ENCODE measurements at regions not wholly inside any gene's neighbourhood (a gene's known extent, or its start where the extent isn't known, plus 50 kb on each side); places are given as distances from the start of the nearest gene placed in this dataset.
"Not testable (repeated sequence)": the region's sequence is repeated elsewhere in the genome, so short reads cannot be mapped to it uniquely, and the experiment has no call there.

DNA sequence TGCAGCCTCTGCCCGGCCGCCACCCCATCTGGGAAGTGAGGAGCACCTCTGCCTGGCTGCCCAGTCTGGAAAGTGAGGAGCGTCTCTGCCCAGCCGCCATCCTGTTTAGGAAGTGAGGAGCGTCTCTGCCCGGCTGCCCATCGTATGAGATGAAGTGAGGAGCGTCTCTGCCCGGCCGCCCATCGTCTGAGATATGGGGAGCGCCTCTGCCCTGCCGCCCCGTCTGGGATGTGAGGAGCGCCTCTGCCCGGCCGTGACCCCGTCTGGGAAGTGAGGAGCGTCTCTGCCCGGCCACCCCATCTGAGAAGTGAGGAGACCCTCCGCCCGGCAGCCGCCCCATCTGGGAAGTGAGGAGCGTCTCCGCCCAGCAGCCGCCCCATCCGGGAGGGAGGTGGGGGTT is 1069.5 kb upstream of the EPHA6 start:
- not testable (repeated sequence) for H3K27ac ChIP-seq; DNase-seq (ENCODE audit: low read depth, low spot score)

DNA sequence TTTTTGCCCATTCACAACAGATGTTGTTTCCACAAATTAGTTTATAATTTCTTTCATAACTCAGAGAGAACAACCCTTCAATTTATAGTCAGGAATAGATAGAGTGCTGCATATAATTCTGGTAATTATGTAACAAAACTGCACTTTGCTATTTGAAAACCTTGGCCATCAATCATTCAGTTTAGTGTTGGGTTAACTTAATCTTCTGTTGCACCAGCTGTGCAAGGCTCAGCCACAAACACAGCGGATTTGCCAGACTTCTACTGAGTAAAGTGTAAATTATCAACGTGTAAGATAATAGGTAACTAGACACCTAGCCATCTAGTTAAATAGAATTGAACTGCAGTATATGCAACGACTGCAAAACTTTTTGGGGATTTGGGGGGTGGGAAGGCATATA is 1064.3 kb upstream of the EPHA6 start:
- no peak for DNase-seq (ENCODE audit: low read depth, low spot score)
- H3K27ac ChIP-seq: no peak overlapping the region

DNA sequence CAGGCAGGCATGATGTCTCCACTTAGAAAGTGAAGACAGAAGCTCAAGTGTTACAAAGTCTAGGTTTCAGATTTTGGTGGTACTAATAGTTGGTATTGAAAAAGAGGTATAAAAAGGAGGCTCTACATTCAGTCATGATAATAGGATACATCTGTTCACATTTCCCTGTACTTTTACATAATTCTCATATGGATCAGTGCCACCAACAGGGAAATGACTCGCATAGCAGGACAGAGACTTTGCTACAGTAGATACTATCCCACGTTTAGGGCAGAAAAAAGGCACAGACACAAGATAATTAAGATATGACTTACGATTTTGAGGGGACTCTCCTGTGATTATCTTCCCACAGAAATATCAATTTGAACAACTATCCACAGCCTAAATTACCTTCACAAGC is 1062.9 kb upstream of the EPHA6 start:
- H3K27ac ChIP-seq: no peak overlapping the region
- DNase-seq (ENCODE audit: low read depth, low spot score): no peak

DNA sequence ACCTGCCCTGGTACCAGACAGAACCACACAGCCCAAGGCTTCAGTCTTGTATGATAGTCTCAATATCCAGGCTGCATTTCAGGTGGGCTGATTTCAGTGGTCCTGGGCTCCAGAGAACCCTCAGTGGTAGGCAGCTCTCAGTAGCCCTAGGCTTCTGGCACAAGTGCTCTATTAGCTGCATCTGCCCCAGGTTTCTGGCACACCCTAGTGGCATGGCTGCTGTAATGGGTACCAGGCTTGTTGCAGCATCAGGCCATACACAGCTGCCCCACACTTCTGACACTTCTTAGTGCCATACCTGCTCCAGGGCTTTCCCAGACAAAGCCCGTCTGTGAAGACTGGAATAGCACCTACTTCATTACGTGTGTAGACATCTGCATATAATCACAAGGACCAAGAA is 1062.2 kb upstream of the EPHA6 start:
- H3K27ac ChIP-seq: no peak overlapping the region
- no peak for DNase-seq (ENCODE audit: low read depth, low spot score)

DNA sequence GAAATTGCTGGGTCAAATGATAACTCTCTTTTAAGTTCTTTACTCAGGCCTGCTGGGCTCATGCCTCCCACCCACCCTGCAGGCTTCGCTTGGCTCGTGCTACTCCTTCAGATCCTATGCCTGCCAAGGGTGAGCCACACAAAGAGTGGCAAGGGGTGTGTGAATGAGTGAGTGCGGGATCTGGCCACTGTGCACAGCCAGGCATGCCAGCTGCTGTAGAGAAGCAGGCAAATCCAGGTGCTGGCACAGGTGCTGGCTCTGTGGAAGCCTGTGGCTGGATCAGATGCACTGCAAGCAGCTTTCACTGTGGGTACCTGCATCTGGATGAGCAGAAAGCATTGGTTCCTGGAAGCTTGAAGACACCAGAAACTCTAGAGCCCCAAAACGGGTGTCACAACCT is 1055.7 kb upstream of the EPHA6 start:
- H3K27ac ChIP-seq: no peak overlapping the region
- DNase-seq (ENCODE audit: low read depth, low spot score): no peak

DNA sequence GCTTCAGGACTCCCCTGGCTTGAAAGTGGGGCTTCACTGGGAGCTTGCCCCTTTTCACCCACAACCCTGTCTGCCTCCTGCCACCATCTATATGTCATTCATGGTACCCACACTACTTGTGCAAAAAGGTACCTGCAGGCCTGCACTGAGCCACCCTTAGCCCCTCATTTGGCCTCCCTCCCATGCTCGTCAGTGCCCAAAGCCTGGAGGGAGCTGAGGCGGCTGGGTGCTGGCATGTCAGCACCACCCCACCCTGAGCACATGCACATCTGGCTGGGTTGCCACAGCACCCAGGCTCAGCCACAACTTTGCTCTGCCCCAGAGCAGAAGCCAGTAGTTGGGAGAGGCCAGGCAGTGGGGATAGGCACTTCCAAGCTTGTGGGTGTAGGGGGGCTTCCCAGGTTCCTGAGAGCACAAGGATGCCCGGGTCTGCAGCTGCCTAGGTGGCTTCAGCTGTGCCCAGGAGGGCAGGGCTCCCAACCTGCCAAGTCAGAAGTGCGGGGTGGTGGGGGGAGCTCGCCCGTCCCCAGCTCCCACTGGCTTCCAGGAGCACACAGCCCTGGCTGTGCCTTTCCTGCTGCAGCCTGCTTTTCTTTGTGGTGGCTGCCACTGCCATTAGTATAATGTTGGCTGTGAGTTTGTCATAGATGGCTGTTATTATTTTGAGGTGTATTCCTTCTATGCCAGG is 1054.6 kb upstream of the EPHA6 start:
- H3K27ac ChIP-seq: no peak overlapping the region
- no peak for DNase-seq (ENCODE audit: low read depth, low spot score)

DNA sequence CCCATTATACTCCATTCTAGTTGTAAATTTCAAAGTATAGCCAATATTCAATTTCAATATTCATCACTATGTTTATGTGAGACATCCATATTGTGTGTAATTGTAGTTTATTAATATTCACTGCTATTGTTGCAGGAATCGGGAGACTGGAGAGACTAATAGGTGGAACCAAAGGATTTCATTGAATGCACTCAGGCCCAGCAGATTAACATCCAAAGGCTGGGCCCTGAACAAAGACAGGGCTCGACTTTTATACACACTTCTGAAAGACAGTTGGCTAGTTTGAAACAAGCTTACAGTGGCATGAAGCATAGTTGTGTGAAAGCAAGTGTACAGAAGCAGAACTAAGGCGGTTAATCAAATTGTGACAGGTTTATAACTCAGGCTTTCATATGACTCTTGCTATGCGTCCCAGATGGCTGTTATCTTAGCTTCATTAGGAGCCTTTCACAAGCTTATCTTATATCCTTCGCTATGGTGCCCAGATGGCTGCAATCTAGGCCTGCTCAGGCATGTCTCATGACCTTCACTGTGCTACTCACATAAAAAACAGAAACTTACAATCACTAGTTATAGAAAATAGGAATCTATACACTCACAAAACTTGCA is 1038.8 kb upstream of the EPHA6 start:
- DNase-seq (ENCODE audit: low read depth, low spot score): no peak
- no peak overlapping the region for H3K27ac ChIP-seq

DNA sequence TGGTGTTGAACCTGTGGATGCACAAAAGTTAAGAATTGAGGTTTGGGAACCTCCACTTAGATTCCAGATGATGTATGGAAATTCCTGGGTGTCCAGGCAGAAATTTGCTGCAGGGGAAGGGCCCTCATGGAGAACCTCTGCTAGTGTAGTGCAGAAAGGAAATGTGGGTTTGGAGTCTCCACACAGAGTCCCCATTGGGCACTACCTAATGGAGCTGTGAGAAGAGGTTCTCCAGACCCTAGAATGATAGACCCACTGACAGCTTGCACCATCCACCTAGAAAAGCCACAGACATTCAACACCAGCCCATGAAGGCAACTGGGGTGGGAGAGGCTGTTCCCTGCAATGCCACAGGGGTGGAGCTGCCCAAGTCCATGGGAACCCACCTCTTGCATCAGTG is 1032.8 kb upstream of the EPHA6 start:
- DNase-seq (ENCODE audit: low read depth, low spot score): no peak
- H3K27ac ChIP-seq: no peak overlapping the region

DNA sequence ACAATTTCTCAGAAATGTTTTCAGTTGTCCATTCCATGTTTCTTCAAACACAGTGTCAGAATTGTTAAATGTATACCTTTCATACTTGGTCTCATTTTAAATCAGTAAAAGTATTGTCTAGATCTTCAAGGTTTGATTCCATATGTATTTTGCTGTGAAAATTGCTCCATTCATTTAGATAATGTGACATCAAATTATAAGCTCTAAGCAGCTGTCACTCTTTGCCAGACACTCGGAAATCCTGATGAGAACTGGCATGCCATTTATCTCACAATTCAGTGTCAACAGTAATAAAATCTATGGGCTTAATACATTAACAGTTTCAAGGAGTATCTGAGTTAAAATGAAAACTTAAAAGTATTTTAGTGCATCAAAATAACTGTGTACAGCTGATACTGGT is 1025.3 kb upstream of the EPHA6 start:
- DNase-seq (ENCODE audit: low read depth, low spot score): no peak
- H3K27ac ChIP-seq: no peak overlapping the region

DNA sequence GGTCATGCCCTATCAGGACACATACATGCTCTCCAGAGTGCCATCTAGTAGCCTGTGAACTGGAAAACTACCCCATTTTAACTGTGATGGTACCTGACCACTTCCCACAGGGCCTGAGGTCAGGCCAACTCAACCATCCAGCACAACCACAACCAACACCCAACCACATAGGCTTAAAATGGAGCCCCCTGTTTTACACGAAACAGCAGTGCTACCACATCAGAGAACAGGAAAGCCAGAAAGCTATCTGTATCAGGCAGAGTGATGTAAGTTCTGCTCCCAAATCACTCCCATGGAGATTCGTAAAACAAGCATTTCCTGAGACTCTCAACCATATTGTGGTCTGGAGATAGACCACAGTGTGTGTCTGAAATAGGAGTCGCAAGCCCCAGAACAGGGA is 1017.3 kb upstream of the EPHA6 start:
- no peak for DNase-seq (ENCODE audit: low read depth, low spot score)
- no peak overlapping the region for H3K27ac ChIP-seq

DNA sequence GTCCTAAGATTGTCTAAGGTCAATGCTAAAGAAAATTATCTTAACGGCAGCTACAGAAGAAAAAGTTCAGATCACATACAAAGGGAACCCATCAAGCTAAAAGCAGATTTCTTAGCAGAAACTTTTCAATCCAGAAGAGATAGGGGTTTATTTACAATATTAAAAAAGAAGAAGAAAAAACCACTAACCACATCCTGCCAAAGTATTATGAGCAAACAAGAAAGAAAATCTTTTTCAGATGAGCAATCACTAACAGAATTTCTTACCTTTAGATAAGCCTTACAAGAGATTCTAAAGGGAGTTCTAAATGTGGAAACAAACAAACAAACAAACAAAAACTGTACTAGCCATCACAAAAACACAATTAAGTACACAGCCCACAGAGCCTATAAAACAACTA is 1015.8 kb upstream of the EPHA6 start:
- no peak for DNase-seq (ENCODE audit: low read depth, low spot score)
- H3K27ac ChIP-seq: no peak overlapping the region

DNA sequence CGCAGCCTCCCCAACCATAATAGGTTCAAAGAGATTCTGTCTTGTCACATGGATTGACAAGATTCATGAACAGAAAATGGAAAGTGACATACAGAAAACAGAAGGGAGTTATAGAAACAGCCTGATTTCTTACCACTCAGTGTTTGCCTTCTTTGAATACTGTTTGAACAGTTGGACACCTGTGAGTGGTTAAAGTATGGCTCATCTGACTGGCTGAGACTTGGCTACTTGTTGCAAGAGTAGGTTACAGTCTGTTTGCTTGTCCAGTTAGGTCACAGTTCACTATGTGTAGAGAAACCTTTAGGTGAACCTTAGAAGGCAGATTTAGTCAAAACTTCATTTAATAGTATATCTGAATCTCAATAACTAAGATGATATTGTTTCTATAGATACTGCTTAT is 1003.9 kb upstream of the EPHA6 start:
- H3K27ac ChIP-seq: no peak overlapping the region
- DNase-seq (ENCODE audit: low read depth, low spot score): no peak

DNA sequence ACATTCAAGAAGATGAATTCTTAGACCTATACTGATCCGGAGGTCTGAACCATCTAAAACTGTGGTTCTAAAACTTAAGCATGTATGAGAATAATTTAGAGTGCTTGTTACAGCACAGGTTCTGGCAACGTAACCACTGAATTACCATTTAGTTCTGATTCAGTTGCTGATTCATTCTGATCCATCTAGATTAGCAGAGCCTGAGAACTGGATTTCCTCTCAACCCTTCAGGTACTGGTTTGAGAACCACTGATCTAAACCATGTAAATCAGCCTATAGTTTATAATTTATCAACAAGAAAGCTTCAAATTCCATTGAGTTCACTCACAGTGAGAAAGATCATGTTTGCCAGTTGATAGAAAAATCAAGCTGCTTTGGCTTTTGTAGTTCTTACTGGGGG is 1001.1 kb upstream of the EPHA6 start:
- no peak overlapping the region for H3K27ac ChIP-seq
- DNase-seq (ENCODE audit: low read depth, low spot score): no peak

DNA sequence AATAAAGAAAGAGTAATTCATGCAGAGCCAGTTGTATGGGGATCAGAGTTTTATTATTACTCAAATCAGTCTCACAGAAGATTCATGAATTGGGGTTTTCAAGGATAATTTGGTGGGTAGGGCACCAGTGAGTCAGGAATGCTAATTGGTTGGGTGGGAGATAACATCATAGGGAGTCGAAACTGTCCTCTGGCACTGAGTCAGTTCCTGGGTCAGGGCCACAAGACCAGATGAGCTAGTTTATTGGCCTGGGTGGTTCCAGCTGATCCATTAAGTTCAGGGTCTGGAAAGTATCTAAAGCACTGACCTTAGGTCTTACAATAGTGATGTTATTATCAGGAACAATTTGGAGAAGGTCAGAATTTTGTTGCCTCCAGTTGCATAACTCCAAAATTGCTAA is 998.6 kb upstream of the EPHA6 start:
- no peak overlapping the region for H3K27ac ChIP-seq
- no peak for DNase-seq (ENCODE audit: low read depth, low spot score)

DNA sequence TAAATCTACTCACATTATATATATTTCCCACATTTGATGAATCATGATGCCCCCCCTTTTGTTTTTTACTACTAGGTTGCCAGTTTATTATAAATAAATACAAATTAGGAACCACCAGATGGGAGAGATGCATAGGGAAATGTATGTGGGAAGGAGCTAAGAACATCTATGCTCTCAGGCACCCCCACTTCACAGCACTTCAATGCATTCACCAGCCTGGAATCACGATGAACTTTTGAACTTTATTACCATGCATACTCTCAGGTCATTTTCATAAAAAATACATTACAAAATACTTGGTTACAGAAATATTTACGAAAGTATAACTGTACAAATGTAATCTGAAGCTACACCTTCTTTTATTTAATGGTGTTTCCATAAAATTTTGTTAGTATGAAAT is 988.0 kb upstream of the EPHA6 start:
- no peak overlapping the region for H3K27ac ChIP-seq
- no peak for DNase-seq (ENCODE audit: low read depth, low spot score)

DNA sequence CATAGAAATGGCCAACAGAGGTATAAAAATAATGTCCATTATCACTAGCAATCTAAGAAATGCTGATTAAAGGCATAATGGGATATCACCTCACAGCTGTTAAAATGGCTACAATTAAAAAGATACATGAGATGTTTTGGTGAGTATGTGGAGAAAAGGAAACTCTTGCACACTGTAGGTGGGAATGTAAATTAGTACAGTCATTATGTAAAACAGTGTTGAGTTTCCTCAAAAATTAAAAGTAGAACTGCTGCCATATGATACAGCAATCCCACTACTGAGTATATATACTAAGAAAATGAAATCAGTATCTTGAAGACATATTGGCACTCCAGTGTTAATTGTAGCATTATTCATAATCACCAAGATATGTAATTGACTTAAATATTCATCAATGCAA is 982.2 kb upstream of the EPHA6 start:
- DNase-seq (ENCODE audit: low read depth, low spot score): no peak
- no peak overlapping the region for H3K27ac ChIP-seq

DNA sequence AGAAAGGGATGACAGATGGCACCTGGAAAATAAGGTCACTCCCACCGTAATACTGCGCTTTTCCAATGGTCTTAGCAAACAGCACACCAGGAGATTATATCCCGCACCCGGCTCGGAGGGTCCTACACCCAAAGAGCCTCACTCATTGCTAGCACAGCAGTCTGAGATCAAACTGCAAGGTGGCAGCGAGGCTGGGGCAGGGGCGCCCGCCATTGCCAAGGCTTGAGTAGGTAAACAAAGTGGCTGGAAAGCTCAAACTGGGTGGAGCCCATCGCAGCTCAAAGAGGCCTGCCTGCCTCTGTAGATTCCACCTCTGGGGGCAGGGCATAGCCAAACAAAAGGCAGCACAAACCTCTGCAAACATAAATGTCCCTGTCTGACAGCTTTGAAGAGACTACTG is 953.8 kb upstream of the EPHA6 start:
- DNase-seq (ENCODE audit: low read depth, low spot score); H3K27ac ChIP-seq: not testable (repeated sequence)

DNA sequence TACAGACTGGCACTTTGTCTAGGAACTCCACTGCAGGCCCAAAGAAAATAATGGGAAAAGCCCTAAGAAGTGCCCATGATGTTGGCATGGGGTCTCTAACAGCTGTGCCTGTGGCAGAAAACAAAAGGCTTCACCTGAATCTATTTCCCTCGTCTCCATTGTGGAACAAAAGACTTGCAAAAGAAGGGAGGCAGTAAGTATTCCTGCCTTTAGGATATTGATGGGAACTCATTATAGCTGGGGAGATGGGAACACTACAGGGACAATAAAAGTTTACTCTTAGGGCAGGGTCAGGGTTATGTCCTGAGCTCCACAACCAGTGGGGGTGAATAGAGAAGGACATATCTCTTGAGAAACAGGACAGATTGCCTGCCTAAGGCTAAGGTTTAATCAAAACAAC is 930.6 kb upstream of the EPHA6 start:
- no peak overlapping the region for H3K27ac ChIP-seq
- no peak for DNase-seq (ENCODE audit: low read depth, low spot score)

DNA sequence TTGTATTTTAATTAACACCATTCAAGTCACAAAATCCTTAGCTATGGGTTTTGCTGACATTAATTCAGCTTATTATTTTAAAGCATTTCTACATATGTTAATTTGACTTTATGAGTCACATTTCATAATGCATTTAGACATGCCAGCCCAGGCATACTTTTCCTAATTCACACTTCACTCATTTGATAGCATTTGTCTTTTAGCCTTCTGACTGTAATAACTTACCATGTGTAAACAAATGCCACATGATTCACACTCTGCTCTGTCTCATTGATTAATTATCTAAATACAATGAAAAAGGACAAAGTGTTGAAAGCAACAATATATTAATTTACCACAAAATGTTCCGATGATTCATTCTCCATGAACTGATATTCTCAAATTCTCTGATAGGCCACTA is 927.8 kb upstream of the EPHA6 start:
- H3K27ac ChIP-seq: no peak overlapping the region
- DNase-seq (ENCODE audit: low read depth, low spot score): no peak

DNA sequence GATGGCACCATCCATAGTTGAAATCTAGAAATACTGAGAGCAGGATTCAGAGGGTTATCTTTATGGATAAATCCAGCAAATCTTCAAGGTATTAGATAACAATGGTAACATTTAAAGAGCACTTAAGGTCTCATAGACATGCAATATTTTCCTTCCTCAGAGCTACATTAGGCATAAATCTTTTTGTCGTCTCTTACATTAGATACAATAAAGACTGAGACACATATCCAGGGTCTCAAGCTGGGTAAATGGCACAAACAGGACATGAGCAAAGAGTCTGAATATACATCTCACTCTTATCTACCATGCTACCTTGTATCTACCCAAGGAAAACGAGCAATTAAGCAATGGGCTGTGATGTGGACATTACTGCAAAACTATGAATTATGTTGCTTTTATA is 927.3 kb upstream of the EPHA6 start:
- no peak for DNase-seq (ENCODE audit: low read depth, low spot score)
- no peak overlapping the region for H3K27ac ChIP-seq

DNA sequence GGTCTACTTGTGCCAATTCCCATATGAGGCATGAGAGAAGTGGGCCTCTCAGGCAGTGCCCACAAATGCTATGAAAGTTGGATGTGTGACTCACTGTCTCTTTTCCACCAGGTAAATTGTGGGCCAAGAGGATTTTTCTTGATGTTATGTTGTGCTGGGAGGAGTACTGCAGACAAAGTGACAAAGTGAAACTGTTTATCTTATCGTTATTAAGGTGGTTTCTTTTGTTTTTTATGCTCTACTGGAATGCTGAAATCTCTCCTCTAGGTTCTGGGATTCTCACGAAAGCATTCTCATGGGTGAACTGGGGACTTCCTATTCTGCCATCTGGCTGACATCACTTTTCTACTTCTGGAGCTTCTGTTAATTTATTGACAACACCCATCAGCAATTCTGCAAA is 919.6 kb upstream of the EPHA6 start:
- no peak overlapping the region for H3K27ac ChIP-seq
- DNase-seq (ENCODE audit: low read depth, low spot score): no peak

DNA sequence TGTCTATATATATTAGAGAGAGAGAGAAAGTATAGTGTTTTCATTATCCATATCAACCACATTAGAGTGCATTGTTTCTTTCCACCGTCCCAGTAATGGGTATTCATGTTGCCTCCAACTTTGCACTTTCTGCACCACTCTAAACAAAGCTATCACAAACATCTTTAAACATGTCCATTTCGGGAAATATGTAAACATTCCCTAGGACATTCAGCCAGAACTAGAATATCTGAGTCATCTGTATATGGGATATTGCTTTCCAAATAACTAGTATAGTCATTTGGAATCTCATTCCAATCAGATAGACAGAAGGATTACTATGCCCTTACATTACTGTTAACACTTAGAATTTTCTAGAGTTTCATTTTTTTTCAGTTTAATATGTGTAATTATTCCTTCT is 914.9 kb upstream of the EPHA6 start:
- H3K27ac ChIP-seq: no peak overlapping the region
- no peak for DNase-seq (ENCODE audit: low read depth, low spot score)

DNA sequence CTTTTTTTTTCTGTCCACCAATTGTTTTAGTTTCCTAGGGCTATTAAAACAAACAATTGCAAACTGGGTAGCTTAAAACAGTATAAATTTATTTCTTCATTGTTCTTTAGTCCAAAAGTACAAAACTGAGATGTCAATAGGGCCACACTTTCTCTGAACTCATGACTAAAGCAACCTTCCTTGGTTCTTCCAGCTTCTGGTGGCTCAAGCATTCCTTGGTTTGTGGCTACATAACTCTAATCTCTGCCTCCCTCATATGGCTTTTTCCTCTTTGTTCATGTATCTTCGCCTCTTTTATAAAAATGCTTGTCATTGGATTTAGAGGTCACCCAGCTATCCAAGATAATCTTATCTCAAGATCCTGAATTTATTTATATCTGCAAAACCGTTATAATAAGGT is 914.5 kb upstream of the EPHA6 start:
- no peak overlapping the region for H3K27ac ChIP-seq
- no peak for DNase-seq (ENCODE audit: low read depth, low spot score)
